8988T (cell line): ENCODE measurements at regions not wholly inside any gene's neighbourhood (a gene's known extent, or its start where the extent isn't known, plus 50 kb on each side); places are given as distances from the start of the nearest gene placed in this dataset.

Experiments used
- DNase-seq: peaks from one replicate; pipeline ENCODE4 v3.0.0; 2011

- DNase-seq = no peak
These were observed 347.2 kb upstream of the MKI67 start for GRCh38 chr10:128473396-128473795.

GRCh38 chr10:128473911-128474310, 347.7 kb upstream of the MKI67 start:
- no peak for DNase-seq

- DNase-seq = no peak
These were observed 348.3 kb upstream of the MKI67 start for GRCh38 chr10:128474571-128474970.

- no peak for DNase-seq
These were observed 349.6 kb upstream of the MKI67 start for GRCh38 chr10:128475686-128476367.

GRCh38 chr10:128476368-128476725, 350.1 kb upstream of the MKI67 start:
- no peak for DNase-seq

- no peak for DNase-seq
These were observed 350.6 kb upstream of the MKI67 start for GRCh38 chr10:128476845-128477244.

- no peak for DNase-seq
These were observed 354.4 kb upstream of the MKI67 start for GRCh38 chr10:128480601-128481000.

GRCh38 chr10:128481152-128481840, 355.1 kb upstream of the MKI67 start:
- no peak for DNase-seq

- no peak for DNase-seq
These were observed 355.8 kb upstream of the MKI67 start for GRCh38 chr10:128482052-128482451.

GRCh38 chr10:128483216-128483615, 357.0 kb upstream of the MKI67 start:
- no peak for DNase-seq

GRCh38 chr10:128484041-128484440, 357.8 kb upstream of the MKI67 start:
- DNase-seq = no peak

GRCh38 chr10:128485701-128486235, 359.5 kb upstream of the MKI67 start:
- DNase-seq = no peak

GRCh38 chr10:128487517-128487916, 361.3 kb upstream of the MKI67 start:
- DNase-seq = no peak

GRCh38 chr10:128489324-128490247, 363.4 kb upstream of the MKI67 start:
- no peak for DNase-seq

GRCh38 chr10:128491686-128492085, 365.5 kb upstream of the MKI67 start:
- DNase-seq = no peak

GRCh38 chr10:128493811-128494210, 367.6 kb upstream of the MKI67 start:
- DNase-seq = no peak

GRCh38 chr10:128494665-128495064, 368.4 kb upstream of the MKI67 start:
- no peak for DNase-seq

GRCh38 chr10:128497660-128498377, 371.6 kb upstream of the MKI67 start:
- DNase-seq = no peak

- no peak for DNase-seq
These were observed 372.1 kb upstream of the MKI67 start for GRCh38 chr10:128498378-128498730.

GRCh38 chr10:128498746-128499145, 372.5 kb upstream of the MKI67 start:
- no peak for DNase-seq

- no peak for DNase-seq
These were observed 373.3 kb upstream of the MKI67 start for GRCh38 chr10:128499486-128499885.

- DNase-seq = no peak
These were observed 373.7 kb upstream of the MKI67 start for GRCh38 chr10:128499956-128500355.

- no peak for DNase-seq
These were observed 374.4 kb upstream of the MKI67 start for GRCh38 chr10:128500642-128501041.
